RWPE1 (cell line): ENCODE measurements at regions not wholly inside any gene's neighbourhood (a gene's known extent, or its start where the extent isn't known, plus 50 kb on each side); places are given as distances from the start of the nearest gene placed in this dataset.
"Not testable (repeated sequence)": the region's sequence is repeated elsewhere in the genome, so short reads cannot be mapped to it uniquely, and the experiment has no call there.

ENCODE experiments used
- CTCF ChIA-PET: fragments of 350-600 bp; sonication (Branson Sonifier 250); formaldehyde crosslinking; extraction: SDS; loops from one replicate; lab custom pipeline; 2021; lab: Yijun Ruan, JAX
- POLR2A ChIA-PET: fragments of 400-600 bp; formaldehyde crosslinking; extraction: SDS; loops from one replicate; lab custom pipeline; 2020; ENCODE audit warnings: antibody characterized with exemption; ENCODE audit not compliant: low non-redundant PET; lab: Yijun Ruan, JAX
- DNase-seq: peaks from one replicate; pipeline ENCODE4 v3.0.0; 2012; ENCODE audit warnings: low spot score
- H3K27ac ChIP-seq: fragments of 450-650 bp; 2 replicates; pipeline ENCODE4 v1.5.1; 2017
- CTCF ChIP-seq: fragments of 450-650 bp; conservative IDR thresholded peaks from 2 replicates; pipeline ENCODE4 v1.5.1; 2017; ENCODE audit warnings: low read depth, mild to moderate bottlenecking

- ChIA-PET POLR2A (no interaction called here), CTCF (no interaction called here)
- no peak for TF ChIP-seq CTCF
- no peak for DNase-seq
- no peak overlapping the region for H3K27ac ChIP-seq
Observed at GRCh38 chr18:57889841-57890240, 86.7 kb upstream of the ATP8B1 start.

- H3K27ac ChIP-seq, result no peak overlapping the region
- POLR2A ChIA-PET, result no interaction called here
- no peak for TF ChIP-seq CTCF
- CTCF ChIA-PET, result interaction anchor here (0.5 kb wide), 1 partner anchor 28 kb away, joined by 3 read pairs; no protein-coding TSS in a partner anchor
- DNase-seq, result no peak
Observed at GRCh38 chr18:57887543-57888383, 84.6 kb upstream of the ATP8B1 start.

GRCh38 chr18:57885931-57886330 lies 82.8 kb upstream of the ATP8B1 start:
- POLR2A ChIA-PET, result no interaction called here

GRCh38 chr18:57882465-57882864 lies 79.3 kb upstream of the ATP8B1 start:
- H3K27ac ChIP-seq, result no peak overlapping the region
- no peak for TF ChIP-seq CTCF
- POLR2A ChIA-PET, result no interaction called here
- CTCF ChIA-PET, result interaction anchor here (0.5 to 2.8 kb wide), 5 partner anchors 88 to 749 kb away, joined by 3 to 13 read pairs (median 5); partner anchors contain the start of gene NEDD4L
- DNase-seq, result no peak

More at GRCh38 chr18:57885931-57886330, 82.8 kb upstream of the ATP8B1 start:
- CTCF ChIA-PET, result interaction anchor here (0.6 to 0.8 kb wide), 2 partner anchors 229 to 1990 kb away, joined by 3 to 5 read pairs; no protein-coding TSS in a partner anchor
- H3K27ac ChIP-seq, result no peak overlapping the region
- no peak for TF ChIP-seq CTCF
- DNase-seq, result no peak

GRCh38 chr18:57881818-57882413 lies 78.8 kb upstream of the ATP8B1 start:
- CTCF ChIA-PET, result interaction anchor here (0.5 to 2.8 kb wide), 8 partner anchors 87 to 750 kb away, joined by 3 to 13 read pairs (median 4); partner anchors contain the start of gene NEDD4L
- DNase-seq, result peak; percentile 41
- no peak overlapping the region for H3K27ac ChIP-seq
- TF ChIP-seq CTCF, result peak; percentile 90
- POLR2A ChIA-PET, result no interaction called here

GRCh38 chr18:57879924-57880323 lies 76.8 kb upstream of the ATP8B1 start:
- DNase-seq, H3K27ac ChIP-seq, POLR2A ChIA-PET: not testable (repeated sequence)
- CTCF ChIA-PET, result interaction anchor here (0.7 kb wide), 1 partner anchor 143 kb away, joined by 3 read pairs; no protein-coding TSS in a partner anchor
